HCT116 (cell line): ENCODE measurements at regions not wholly inside any gene's neighbourhood (a gene's known extent, or its start where the extent isn't known, plus 50 kb on each side); places are given as distances from the start of the nearest gene placed in this dataset.
A peak's percentile ranks its signal among the peaks of the same experiment; 100 is the strongest.

Experiments
- ATAC-seq: fragments of 200-7000 bp; cut with Tn5 transposase; 2 replicates; pipeline ENCODE4 v1.9.1; 2020; ENCODE audit warnings: mild to moderate bottlenecking, moderate library complexity
- BruUV-seq: library from RNA; stranded (reverse); fragments of 400-500 nt; replicated peaks from 2 replicates; lab custom pipeline; 2021; lab: Mats Ljungman, UMichigan
- CTCF ChIA-PET: fragments of 300-600 bp; sonication (Branson Sonifier 250); formaldehyde crosslinking; loops from one replicate; lab custom pipeline; 2021; ENCODE audit warnings: antibody characterized with exemption; lab: Charles Lee
- POLR2A ChIA-PET: fragments of 300-600, 350-600 bp; sonication (Branson Sonifier 250); formaldehyde crosslinking; loops from one replicate; lab custom pipeline; 2021; ENCODE audit warnings: antibody characterized with exemption; lab: Charles Lee
- RAD21 ChIA-PET, 2 experiments: fragments of 300-600 bp; sonication (Branson Sonifier 250); formaldehyde crosslinking; loops; one replicate each; lab custom pipeline; 2023; ENCODE audit warnings: low total read pairs in 2 of 2; ENCODE audit not compliant: uncharacterized antibody in 2 of 2, unreplicated experiment in 2 of 2, low non-redundant PET in 1 of 2; lab: Charles Lee
- DNase-seq: peaks from one replicate; pipeline ENCODE4 v3.0.0-alpha.2; 2010; ENCODE audit warnings: low read depth, low spot score
- H2AFZ ChIP-seq: fragments of 200-600 bp; shearing (Covaris generic), sonication (generic); 2 replicates; pipeline ENCODE4 v1.6.1; 2017; ENCODE audit warnings: low read depth, mixed run types, mixed read lengths, antibody characterized with exemption, low read length; ENCODE audit not compliant: poor library complexity, severe bottlenecking
- H3K27ac ChIP-seq: 2 replicates; pipeline ENCODE4 v1.5.1; 2012; ENCODE audit warnings: low read depth, low read length
- H3K27me3 ChIP-seq: fragments of 200-600 bp; sonication (generic); 2 replicates; pipeline ENCODE4 v1.6.1; 2016; ENCODE audit warnings: mixed run types, low read length, mixed read lengths; ENCODE audit not compliant: insufficient read depth
- H3K36me3 ChIP-seq, 2 experiments: fragments of 200-500 bp in 1 of 2; fragments of 200-600 bp in 1 of 2; sonication (Bioruptor generic) in 1 of 2; sonication (generic) in 1 of 2; 2 replicates each; pipeline versions ENCODE4 v1.5.1 to v1.6.1; 2014 to 2016; ENCODE audit warnings: low read length in 2 of 2, inconsistent platforms in 1 of 2, mixed read lengths in 1 of 2, mixed run types in 1 of 2; ENCODE audit not compliant: insufficient read depth in 2 of 2, control insufficient read depth in 1 of 2
- H3K4me1 ChIP-seq, 2 experiments: fragments of 200-600 bp in 1 of 2; sonication (generic) in 1 of 2; 2 replicates each; pipeline versions ENCODE4 v1.5.1 to v1.6.1; 2012 to 2017; ENCODE audit warnings: low read length in 2 of 2, inconsistent platforms in 1 of 2, mild to moderate bottlenecking in 1 of 2, mixed read lengths in 1 of 2, mixed run types in 1 of 2, moderate library complexity in 1 of 2; ENCODE audit not compliant: insufficient read depth in 2 of 2, control insufficient read depth in 1 of 2
- H3K4me2 ChIP-seq: fragments of 200-600 bp; sonication (generic); 2 replicates; pipeline ENCODE4 v1.6.1; 2017; ENCODE audit warnings: mixed run types, low read length, mixed read lengths
- H3K4me3 ChIP-seq, 2 experiments: fragments of 200-600 bp in 1 of 2; sonication (generic) in 1 of 2; replicated peaks in 1 of 2; 2 replicates each; pipeline ENCODE4 v1.5.1; 2011 to 2016; ENCODE audit warnings: low read length in 2 of 2, control low read depth in 1 of 2, low read depth in 1 of 2, mild to moderate bottlenecking in 1 of 2, mixed read lengths in 1 of 2, mixed run types in 1 of 2
- H3K79me2 ChIP-seq: fragments of 200-600 bp; sonication (generic); 2 replicates; pipeline ENCODE4 v1.6.1; 2017; ENCODE audit warnings: mild to moderate bottlenecking, mixed run types, low read length, moderate library complexity, mixed read lengths; ENCODE audit not compliant: insufficient read depth
- H3K9ac ChIP-seq: fragments of 200-600 bp; sonication (generic); 2 replicates; pipeline ENCODE4 v1.6.1; 2016; ENCODE audit warnings: low read length, mixed read lengths
- H3K9me2 ChIP-seq: fragments of 200-600 bp; sonication (generic), shearing (Covaris generic); 2 replicates; pipeline ENCODE4 v1.6.1; 2017; ENCODE audit warnings: mixed run types, mild to moderate bottlenecking, moderate library complexity; ENCODE audit not compliant: insufficient read depth
- H3K9me3 ChIP-seq, 2 experiments: fragments of 200-500 bp in 1 of 2; fragments of 200-600 bp in 1 of 2; sonication (Bioruptor generic) in 1 of 2; sonication (generic) in 1 of 2; 2 replicates each; pipeline ENCODE4 v1.6.1; 2014 to 2017; ENCODE audit warnings: low read length in 2 of 2, mixed read lengths in 2 of 2, inconsistent platforms in 1 of 2, low read depth in 1 of 2, mild to moderate bottlenecking in 1 of 2, mixed run types in 1 of 2, moderate library complexity in 1 of 2; ENCODE audit not compliant: control insufficient read depth in 1 of 2, insufficient read depth in 1 of 2
- H4K20me1 ChIP-seq: fragments of 200-600 bp; sonication (generic), shearing (Covaris generic); 2 replicates; pipeline ENCODE4 v1.6.1; 2017; ENCODE audit warnings: mixed run types, mild to moderate bottlenecking, moderate library complexity; ENCODE audit not compliant: insufficient read depth
- EGR1 ChIP-seq: IDR thresholded peaks from 2 replicates; pipeline ENCODE4 v1.6.1; 2012; ENCODE audit warnings: low read depth
- EZH2 ChIP-seq: fragments of 200-600 bp; sonication (generic); IDR thresholded peaks from 2 replicates; pipeline ENCODE4 v1.6.1; 2017; ENCODE audit warnings: antibody characterized with exemption, mixed run types
- FOSL1 ChIP-seq: IDR thresholded peaks from 2 replicates; pipeline ENCODE4 v1.6.1; 2012; ENCODE audit warnings: low read depth
- RAD21 ChIP-seq: IDR thresholded peaks from 2 replicates; pipeline ENCODE4 v1.6.1; 2012; ENCODE audit warnings: low read depth, mild to moderate bottlenecking
- SP1 ChIP-seq: IDR thresholded peaks from 2 replicates; pipeline ENCODE4 v1.6.1; 2012; ENCODE audit warnings: low read depth
- ZFX ChIP-seq: fragments of 450-650 bp; IDR thresholded peaks from 2 replicates; pipeline ENCODE4 v1.6.1; 2017
- ZNF274 ChIP-seq: fragments of 200-500 bp; sonication (Bioruptor generic); IDR thresholded peaks from 2 replicates; pipeline ENCODE4 v1.6.1; 2014; ENCODE audit warnings: mild to moderate bottlenecking, low read depth, low read length, inconsistent platforms
- intact Hi-C: fragments of 100-400 bp; cut with micrococcal nuclease; formaldehyde crosslinking; loops from 2 replicates; pipeline ENCODE4 v1.10.0; 2022
- TF ChIP-seq, protein P1 (sequence below): IDR thresholded peaks from 2 replicates; pipeline ENCODE4 v1.6.1; 2012
- TF ChIP-seq, protein P2 (sequence below): IDR thresholded peaks from 2 replicates; pipeline ENCODE4 v1.6.1; 2012; ENCODE audit warnings: low read depth
- TF ChIP-seq, protein P3 (sequence below), 3 experiments: fragments of 200-600 bp in 1 of 3; sonication (generic) in 1 of 3; IDR thresholded peaks in 2 of 3; conservative IDR thresholded peaks in 1 of 3; 2 replicates each; pipeline ENCODE4 v1.5.1; 2012 to 2017; ENCODE audit warnings: low read depth in 2 of 3, low read length in 2 of 3, antibody characterized with exemption in 1 of 3, borderline replicate concordance in 1 of 3, control low read depth in 1 of 3, mild to moderate bottlenecking in 1 of 3, mixed read lengths in 1 of 3, mixed run types in 1 of 3, moderate library complexity in 1 of 3; ENCODE audit not compliant: insufficient read depth in 1 of 3

- no peaks in the 10 kb centered on the region for H3K27me3 ChIP-seq
- ChIA-PET CTCF (no interaction called here), RAD21 (no interaction called here), POLR2A (no interaction called here)
- H3K4me3 ChIP-seq = no peak overlapping the region
- peak overlapping the region; percentile 44 for H3K4me2 ChIP-seq
- TF ChIP-seq FOSL1 = peak; percentile 19; the same call in 1 of the 2 replicates
- TF ChIP-seq, protein P1, sequence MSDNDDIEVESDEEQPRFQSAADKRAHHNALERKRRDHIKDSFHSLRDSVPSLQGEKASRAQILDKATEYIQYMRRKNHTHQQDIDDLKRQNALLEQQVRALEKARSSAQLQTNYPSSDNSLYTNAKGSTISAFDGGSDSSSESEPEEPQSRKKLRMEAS = no peak
- no TSS peak for BruUV-seq
- H3K9me3 ChIP-seq = no peaks in the 10 kb centered on the region
- peaks cover 0 to 17% of the 10 kb centered on the region in 2 experiments; a peak in 2 of 4 replicates for H3K4me1 ChIP-seq
- no peaks in the 10 kb centered on the region for H3K79me2 ChIP-seq
- DNase-seq (peak; percentile 7), ATAC-seq (peak; percentile 64)
- H3K27ac ChIP-seq = no peak overlapping the region
- no peak overlapping the region for H3K9ac ChIP-seq
- H3K9me2 ChIP-seq = no peaks in the 10 kb centered on the region
- H4K20me1 ChIP-seq = no peaks in the 10 kb centered on the region
- intact Hi-C loops = no loop called here
- H3K36me3 ChIP-seq = no peaks in the 10 kb centered on the region
- H2AFZ ChIP-seq = no peak overlapping the region
Observed at GRCh38 chr5:145543968-145544367, 291.2 kb downstream of the PRELID2 start.

GRCh38 chr5:145540375-145540774, 294.8 kb downstream of the PRELID2 start:
- intact Hi-C loops = no loop called here
- H2AFZ ChIP-seq = no peak overlapping the region
- ChIA-PET CTCF (no interaction called here), POLR2A (no interaction called here), RAD21 (no interaction called here)
- H3K9me2 ChIP-seq = no peaks in the 10 kb centered on the region
- H3K9me3 ChIP-seq = peaks cover 0 to 8% of the 10 kb centered on the region in 2 experiments; a peak in 1 of 4 replicates
- ATAC-seq = no peak
- 0 out of 2 replicates have a peak overlapping the region, but pooled peaks have one; percentile 8 for H3K4me2 ChIP-seq
- H4K20me1 ChIP-seq = no peaks in the 10 kb centered on the region
- H3K36me3 ChIP-seq = no peaks in the 10 kb centered on the region
- no peak for TF ChIP-seq SP1
- no peak for TF ChIP-seq FOSL1
- no peak for TF ChIP-seq ZNF274
- TF ChIP-seq, protein P2, sequence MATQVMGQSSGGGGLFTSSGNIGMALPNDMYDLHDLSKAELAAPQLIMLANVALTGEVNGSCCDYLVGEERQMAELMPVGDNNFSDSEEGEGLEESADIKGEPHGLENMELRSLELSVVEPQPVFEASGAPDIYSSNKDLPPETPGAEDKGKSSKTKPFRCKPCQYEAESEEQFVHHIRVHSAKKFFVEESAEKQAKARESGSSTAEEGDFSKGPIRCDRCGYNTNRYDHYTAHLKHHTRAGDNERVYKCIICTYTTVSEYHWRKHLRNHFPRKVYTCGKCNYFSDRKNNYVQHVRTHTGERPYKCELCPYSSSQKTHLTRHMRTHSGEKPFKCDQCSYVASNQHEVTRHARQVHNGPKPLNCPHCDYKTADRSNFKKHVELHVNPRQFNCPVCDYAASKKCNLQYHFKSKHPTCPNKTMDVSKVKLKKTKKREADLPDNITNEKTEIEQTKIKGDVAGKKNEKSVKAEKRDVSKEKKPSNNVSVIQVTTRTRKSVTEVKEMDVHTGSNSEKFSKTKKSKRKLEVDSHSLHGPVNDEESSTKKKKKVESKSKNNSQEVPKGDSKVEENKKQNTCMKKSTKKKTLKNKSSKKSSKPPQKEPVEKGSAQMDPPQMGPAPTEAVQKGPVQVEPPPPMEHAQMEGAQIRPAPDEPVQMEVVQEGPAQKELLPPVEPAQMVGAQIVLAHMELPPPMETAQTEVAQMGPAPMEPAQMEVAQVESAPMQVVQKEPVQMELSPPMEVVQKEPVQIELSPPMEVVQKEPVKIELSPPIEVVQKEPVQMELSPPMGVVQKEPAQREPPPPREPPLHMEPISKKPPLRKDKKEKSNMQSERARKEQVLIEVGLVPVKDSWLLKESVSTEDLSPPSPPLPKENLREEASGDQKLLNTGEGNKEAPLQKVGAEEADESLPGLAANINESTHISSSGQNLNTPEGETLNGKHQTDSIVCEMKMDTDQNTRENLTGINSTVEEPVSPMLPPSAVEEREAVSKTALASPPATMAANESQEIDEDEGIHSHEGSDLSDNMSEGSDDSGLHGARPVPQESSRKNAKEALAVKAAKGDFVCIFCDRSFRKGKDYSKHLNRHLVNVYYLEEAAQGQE = no peak
- TF ChIP-seq EZH2 = no peak
- TF ChIP-seq ZFX = no peak
- no peak for TF ChIP-seq EGR1
- TF ChIP-seq, protein P3, sequence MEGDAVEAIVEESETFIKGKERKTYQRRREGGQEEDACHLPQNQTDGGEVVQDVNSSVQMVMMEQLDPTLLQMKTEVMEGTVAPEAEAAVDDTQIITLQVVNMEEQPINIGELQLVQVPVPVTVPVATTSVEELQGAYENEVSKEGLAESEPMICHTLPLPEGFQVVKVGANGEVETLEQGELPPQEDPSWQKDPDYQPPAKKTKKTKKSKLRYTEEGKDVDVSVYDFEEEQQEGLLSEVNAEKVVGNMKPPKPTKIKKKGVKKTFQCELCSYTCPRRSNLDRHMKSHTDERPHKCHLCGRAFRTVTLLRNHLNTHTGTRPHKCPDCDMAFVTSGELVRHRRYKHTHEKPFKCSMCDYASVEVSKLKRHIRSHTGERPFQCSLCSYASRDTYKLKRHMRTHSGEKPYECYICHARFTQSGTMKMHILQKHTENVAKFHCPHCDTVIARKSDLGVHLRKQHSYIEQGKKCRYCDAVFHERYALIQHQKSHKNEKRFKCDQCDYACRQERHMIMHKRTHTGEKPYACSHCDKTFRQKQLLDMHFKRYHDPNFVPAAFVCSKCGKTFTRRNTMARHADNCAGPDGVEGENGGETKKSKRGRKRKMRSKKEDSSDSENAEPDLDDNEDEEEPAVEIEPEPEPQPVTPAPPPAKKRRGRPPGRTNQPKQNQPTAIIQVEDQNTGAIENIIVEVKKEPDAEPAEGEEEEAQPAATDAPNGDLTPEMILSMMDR (IDR thresholded peaks at IDR 0.05 in 2 of 3, conservative IDR thresholded peaks at IDR 0.05 in 1 of 3; ENCODE audit: borderline replicate concordance in 1 of 3, insufficient read depth in 1 of 3, low read depth in 2 of 3, low read length in 2 of 3) = no peak
- no peak for TF ChIP-seq RAD21
- H3K9ac ChIP-seq = no peak overlapping the region
- peaks cover 0 to 17% of the 10 kb centered on the region in 2 experiments; a peak in 2 of 4 replicates for H3K4me1 ChIP-seq
- H3K4me3 ChIP-seq = no peak overlapping the region
- H3K27ac ChIP-seq = no peak overlapping the region
- no peak for DNase-seq
- no peaks in the 10 kb centered on the region for H3K79me2 ChIP-seq
- no TSS peak for BruUV-seq
- no peaks in the 10 kb centered on the region for H3K27me3 ChIP-seq
